ENCODE measurements at regions not wholly inside any gene's neighbourhood (a gene's known extent, or its start where the extent isn't known, plus 50 kb on each side); places are given as distances from the start of the nearest gene placed in this dataset.

- intact Hi-C loops (cut with micrococcal nuclease) = no loop called here
- no peak overlapping the region for H2AFZ ChIP-seq (replicated peaks; ENCODE audit: low read length, poor library complexity)
- no peak overlapping the region for H3K56ac ChIP-seq (ENCODE audit: extremely low read depth, insufficient read depth, low read length)
- no peaks in the 10 kb centered on the region for H3K27me3 ChIP-seq (ENCODE audit: control insufficient read depth, insufficient read depth, low read length)
- H3K27ac ChIP-seq (ENCODE audit: insufficient read depth, low read length) = no peak overlapping the region
- H3K18ac ChIP-seq (ENCODE audit: low read depth, low read length) = no peak overlapping the region
- POLR2A ChIA-PET (ENCODE audit: unreplicated experiment) = no interaction called here
- no peak overlapping the region for H3K23ac ChIP-seq (ENCODE audit: low read depth, low read length)
- H2AK9ac ChIP-seq (replicated peaks; ENCODE audit: low read depth, low read length, poor library complexity) = no peak overlapping the region
- no CpG with 5 or more reads among the region's 2 CpGs for WGBS, 2 experiments (ENCODE audit: extremely low coverage in 2 of 2, insufficient read length in 1 of 2)
- no peak overlapping the region for H2BK5ac ChIP-seq (ENCODE audit: low read depth, low read length, poor library complexity, severe bottlenecking)
- dilution Hi-C loops (cut with HindIII; ENCODE audit: low sequenced_read_pairs, unreplicated experiment) = no loop called here
- H3K4ac ChIP-seq (ENCODE audit: low read depth, low read length) = no peak overlapping the region
- no peak overlapping the region for H3K9ac ChIP-seq (ENCODE audit: low read depth, low read length)
- H3K79me1 ChIP-seq (ENCODE audit: low read depth in 1 of 2, low read length in 2 of 2) = no peaks in the 10 kb centered on the region
- H2AK5ac ChIP-seq (ENCODE audit: low read depth, low read length) = no peak overlapping the region
- no peaks in the 10 kb centered on the region for H3K36me3 ChIP-seq (ENCODE audit: control insufficient read depth, insufficient read depth, low read length)
- H4K20me1 ChIP-seq (ENCODE audit: insufficient read depth, low read length) = no peaks in the 10 kb centered on the region
- no peak overlapping the region for H3K4me3 ChIP-seq (ENCODE audit: insufficient read depth, low read depth, low read length)
- H4K8ac ChIP-seq (ENCODE audit: low read depth in 2 of 2, low read length in 2 of 2) = no peak overlapping the region
- CTCF ChIA-PET = no interaction called here
- DNase-seq (no peak), ATAC-seq (ENCODE audit: low read depth) (no peak)
- BruUV-seq (replicated peaks) = no TSS peak
- H3K14ac ChIP-seq (replicated peaks; ENCODE audit: low read depth, low read length) = no peak overlapping the region
- no peak overlapping the region for H3K4me2 ChIP-seq (ENCODE audit: low read depth, low read length)
- no peak overlapping the region for H2BK15ac ChIP-seq (ENCODE audit: low read depth, low read length)
- H4K91ac ChIP-seq (ENCODE audit: insufficient read depth, low read depth, low read length) = no peak overlapping the region
- H3K9me3 ChIP-seq (ENCODE audit: control insufficient read depth, insufficient read depth, low read length) = no peaks in the 10 kb centered on the region
- in situ Hi-C loops (cut with MboI; ENCODE audit: low sequenced_read_pairs) = no loop called here
- H3K4me1 ChIP-seq (ENCODE audit: control insufficient read depth, insufficient read depth, low read length) = no peaks in the 10 kb centered on the region
- H3K9me1 ChIP-seq (ENCODE audit: insufficient read depth, low read length) = no peaks in the 10 kb centered on the region
- H4K5ac ChIP-seq (ENCODE audit: low read depth, low read length) = no peak overlapping the region
- H2BK120ac ChIP-seq (ENCODE audit: low read depth, low read length) = no peak overlapping the region
- H2BK20ac ChIP-seq (ENCODE audit: low read depth, low read length) = no peak overlapping the region
- TF ChIP-seq MAZ (IDR thresholded peaks at IDR 0.05; ENCODE audit: borderline replicate concordance, low read depth, low read length) (no peak), RCOR1 (IDR thresholded peaks at IDR 0.05; ENCODE audit: insufficient replicate concordance, low read length) (no peak), ELK1 (IDR thresholded peaks at IDR 0.05; ENCODE audit: borderline replicate concordance, low read depth, low read length) (no peak), SMC3 (IDR thresholded peaks at IDR 0.05; ENCODE audit: low read depth, low read length) (no peak), USF2 (IDR thresholded peaks at IDR 0.05; ENCODE audit: low read depth, low read length) (no peak), FOS (IDR thresholded peaks at IDR 0.05; ENCODE audit: low read depth, low read length) (no peak), CEBPB (IDR thresholded peaks at IDR 0.05; ENCODE audit: low read depth, low read length) (no peak), CHD1 (IDR thresholded peaks at IDR 0.05; ENCODE audit: low read depth, low read length) (no peak), RAD21 (IDR thresholded peaks at IDR 0.05; ENCODE audit: low read length) (no peak), NFE2L2 (IDR thresholded peaks at IDR 0.05; ENCODE audit: low read depth, low read length) (no peak), MAFK (IDR thresholded peaks at IDR 0.05; ENCODE audit: low read depth, low read length) (no peak), MXI1 (IDR thresholded peaks at IDR 0.05; ENCODE audit: borderline replicate concordance, low read depth, low read length) (no peak), RFX5 (IDR thresholded peaks at IDR 0.05; ENCODE audit: low read depth, low read length) (no peak), POLR2A (IDR thresholded peaks at IDR 0.05; ENCODE audit: low read depth, low read length) (no peak), BHLHE40 (IDR thresholded peaks at IDR 0.05; ENCODE audit: low read depth, low read length) (no peak), CTCF (conservative IDR thresholded peaks at IDR 0.05; ENCODE audit: low read depth, low read length) (no peak)
Measured at GRCh38 chr4:12844141-12844540, 640.0 kb downstream of the RAB28 start.
